ENCODE measurements at regions not wholly inside any gene's neighbourhood (a gene's known extent, or its start where the extent isn't known, plus 50 kb on each side); places are given as distances from the start of the nearest gene placed in this dataset.
A peak's percentile ranks its signal among the peaks of the same experiment; 100 is the strongest.

- no peak for DNase-seq
These were observed 55.4 kb upstream of the RNF180 start for GRCh38 chr5:64110222-64110621.

- no peak for DNase-seq
These were observed 57.0 kb upstream of the RNF180 start for GRCh38 chr5:64108674-64109073.

GRCh38 chr5:64100203-64100602, 65.4 kb upstream of the RNF180 start:
- DNase-seq: no peak

GRCh38 chr5:64096771-64097170, 68.9 kb upstream of the RNF180 start:
- no peak for DNase-seq

- DNase-seq: no peak
These were observed 88.1 kb upstream of the RNF180 start for GRCh38 chr5:64077589-64077988.

GRCh38 chr5:64074533-64074932, 91.1 kb upstream of the RNF180 start:
- DNase-seq: peak; percentile 14

GRCh38 chr5:64069486-64069885, 96.2 kb upstream of the RNF180 start:
- DNase-seq: no peak

- DNase-seq: no peak
These were observed 88.1 kb upstream of the HTR1A start for GRCh38 chr5:64050296-64050695.

GRCh38 chr5:64040490-64040889, 78.2 kb upstream of the HTR1A start:
- DNase-seq: no peak

GRCh38 chr5:64026493-64026892, 64.2 kb upstream of the HTR1A start:
- no peak for DNase-seq

GRCh38 chr5:64019746-64020145, 57.5 kb upstream of the HTR1A start:
- no peak for DNase-seq

- DNase-seq: no peak
These were observed 56.7 kb upstream of the HTR1A start for GRCh38 chr5:64018966-64019365.

- DNase-seq: no peak
These were observed 53.6 kb upstream of the HTR1A start for GRCh38 chr5:64015824-64016223.

All from 8988T (cell line).